OCI-M2 (cell line): ENCODE measurements at regions not wholly inside any gene's neighbourhood (a gene's known extent, or its start where the extent isn't known, plus 50 kb on each side); places are given as distances from the start of the nearest gene placed in this dataset.
"Not testable (repeated sequence)": the region's sequence is repeated elsewhere in the genome, so short reads cannot be mapped to it uniquely, and the experiment has no call there.

ENCODE experiments used
- DNase-seq: peaks from one replicate; lab custom pipeline; 2025; ENCODE audit not compliant: unreplicated experiment; lab: John Stamatoyannopoulos, UW

DNA sequence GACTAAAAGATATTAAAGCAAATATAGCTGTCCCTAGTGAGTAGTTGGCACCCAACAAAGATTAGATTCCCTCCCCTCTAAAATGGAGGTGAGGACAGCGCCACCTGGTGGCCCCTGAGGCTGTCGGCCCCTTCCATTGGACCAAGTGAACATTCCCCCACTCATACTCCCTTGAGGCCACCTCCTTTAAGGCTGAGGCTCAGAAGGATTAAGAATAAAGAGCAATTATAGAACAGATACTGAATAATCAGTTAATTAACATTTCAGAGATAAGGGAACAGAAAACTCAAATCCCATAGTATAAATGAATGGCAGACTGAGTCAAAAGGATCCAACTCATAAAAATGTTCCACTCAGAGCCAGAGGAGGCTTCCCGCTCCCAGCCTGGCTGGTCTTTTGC lies 130.4 kb upstream of the GHITM start:
- DNase-seq: no peak

DNA sequence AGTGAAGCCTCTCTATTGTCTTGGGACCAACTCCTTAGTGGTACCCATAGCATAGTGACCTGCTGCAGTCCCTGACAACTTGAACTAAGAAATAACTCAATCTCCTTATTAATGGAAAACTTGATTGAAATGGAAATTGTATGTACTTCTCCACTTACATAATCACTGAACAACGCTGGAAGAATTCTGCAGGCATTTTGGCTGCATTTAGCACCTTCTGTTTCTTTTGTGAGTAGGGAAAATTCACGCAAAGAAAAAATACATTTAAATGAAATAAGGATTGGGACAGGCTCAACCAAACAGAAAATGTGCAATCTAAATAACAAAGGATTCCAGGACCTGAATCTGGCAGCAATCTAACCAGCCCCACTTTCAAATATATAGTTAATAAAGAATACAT lies 126.9 kb upstream of the GHITM start:
- DNase-seq: no peak

DNA sequence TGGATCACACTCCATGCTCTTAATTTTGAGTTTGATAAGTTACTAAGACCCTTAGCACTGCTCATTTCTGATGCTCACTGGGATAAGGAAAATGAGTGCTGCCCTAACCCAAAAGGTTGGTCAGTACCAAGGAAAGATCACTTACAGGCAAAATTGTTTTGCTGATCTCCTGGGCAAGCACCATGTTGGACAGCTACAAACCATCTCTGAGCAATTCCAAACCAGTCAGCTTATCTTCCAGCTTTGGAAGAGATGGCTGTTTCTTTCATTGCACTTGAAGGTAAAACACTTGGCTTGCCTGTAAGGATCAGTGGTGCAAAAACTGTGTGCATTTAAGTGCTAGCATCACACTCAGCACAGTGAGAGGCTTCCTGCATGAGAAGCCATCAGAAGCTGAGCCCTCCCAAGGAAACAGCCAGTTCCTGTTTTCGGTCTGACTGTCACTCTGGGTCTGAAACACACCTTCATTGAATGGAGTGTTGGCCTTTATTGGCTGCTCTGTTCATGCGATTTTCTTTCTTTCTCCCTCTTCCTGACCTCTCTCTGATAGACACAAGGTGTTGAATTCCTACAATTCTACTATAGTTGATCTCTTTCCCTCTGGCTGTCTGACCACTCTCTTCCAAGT lies 126.4 kb upstream of the GHITM start:
- no peak for DNase-seq

DNA sequence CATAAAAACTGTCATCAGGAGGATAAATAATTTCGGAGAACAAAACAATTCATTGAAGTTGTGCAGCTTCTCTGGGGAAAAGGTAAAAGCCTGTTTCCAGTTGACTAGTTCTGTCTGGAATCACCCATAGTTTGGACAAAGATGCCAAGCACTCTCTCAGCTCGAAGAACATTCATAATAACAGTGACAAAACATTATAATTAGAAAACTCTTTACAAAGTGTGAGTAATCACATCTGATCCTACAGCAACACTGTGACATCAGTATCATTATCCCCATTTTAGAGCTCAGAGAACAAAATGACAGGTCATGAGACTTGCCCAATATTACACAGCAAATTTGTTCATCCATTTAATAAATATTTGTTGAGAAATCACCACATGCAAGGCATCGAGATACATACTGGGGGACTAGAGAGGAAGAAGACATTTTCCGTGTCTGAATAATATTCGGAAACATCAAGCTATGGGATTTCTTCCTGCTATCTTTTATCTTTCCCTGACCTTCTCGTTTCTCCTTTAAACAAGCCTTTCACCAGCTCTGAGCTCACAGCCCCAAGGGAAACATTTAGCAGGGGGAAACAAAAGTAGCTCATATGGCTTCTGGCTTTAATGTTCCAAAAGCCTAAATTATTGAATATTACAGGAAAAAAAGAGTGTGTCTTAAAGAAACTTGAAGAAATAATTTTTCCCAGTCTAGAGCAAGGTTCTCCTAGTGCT lies 123.3 kb upstream of the GHITM start:
- DNase-seq: no peak

DNA sequence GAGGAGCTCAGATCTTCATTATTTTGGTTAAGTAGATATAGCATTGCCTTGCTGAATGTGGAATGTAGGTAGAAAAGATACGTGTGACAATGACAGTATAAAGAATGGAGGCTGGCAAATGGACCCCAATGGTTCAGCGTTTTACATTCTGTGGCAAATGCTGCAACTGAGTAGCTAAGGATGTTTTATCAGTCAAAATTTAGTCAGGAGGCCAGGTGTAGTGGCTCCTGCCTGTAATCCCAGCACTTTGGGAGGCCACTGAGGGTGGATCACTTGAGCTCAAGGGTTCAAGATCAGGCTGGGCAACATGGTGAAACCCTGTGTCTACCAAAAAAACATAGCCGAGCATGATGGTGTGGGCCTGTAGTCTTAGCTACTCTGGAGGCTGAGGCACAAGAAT lies 120.5 kb upstream of the GHITM start:
- no peak for DNase-seq

DNA sequence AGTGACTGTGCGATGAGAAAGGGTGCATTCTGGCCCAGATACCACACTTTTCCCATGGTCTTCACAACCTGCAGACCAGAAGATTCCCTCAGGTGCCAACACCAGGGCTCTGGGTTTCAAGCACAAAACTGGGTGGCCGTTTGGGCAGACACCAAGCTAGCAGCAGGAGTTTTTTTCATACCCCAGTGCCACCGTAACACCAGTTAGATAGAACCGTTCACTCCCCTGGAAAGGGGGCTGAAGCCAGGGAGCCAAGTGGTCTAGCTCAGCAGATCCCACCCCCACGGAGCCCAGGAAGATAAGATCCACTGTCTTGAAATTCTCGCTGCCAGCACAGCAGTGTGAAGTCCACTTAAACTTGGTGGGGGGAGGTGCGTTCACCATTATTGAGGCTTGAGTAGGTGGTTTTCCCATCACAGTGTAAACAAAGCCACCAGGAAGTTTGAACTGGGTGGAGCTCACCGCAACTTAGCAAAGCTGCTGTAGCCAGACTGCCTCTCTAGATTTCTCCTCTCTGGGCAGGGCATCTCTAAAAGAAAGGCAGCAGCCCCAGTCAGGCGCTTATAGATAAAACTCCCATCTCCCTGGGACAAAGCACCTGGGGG lies 119.4 kb upstream of the GHITM start:
- DNase-seq: not testable (repeated sequence)

DNA sequence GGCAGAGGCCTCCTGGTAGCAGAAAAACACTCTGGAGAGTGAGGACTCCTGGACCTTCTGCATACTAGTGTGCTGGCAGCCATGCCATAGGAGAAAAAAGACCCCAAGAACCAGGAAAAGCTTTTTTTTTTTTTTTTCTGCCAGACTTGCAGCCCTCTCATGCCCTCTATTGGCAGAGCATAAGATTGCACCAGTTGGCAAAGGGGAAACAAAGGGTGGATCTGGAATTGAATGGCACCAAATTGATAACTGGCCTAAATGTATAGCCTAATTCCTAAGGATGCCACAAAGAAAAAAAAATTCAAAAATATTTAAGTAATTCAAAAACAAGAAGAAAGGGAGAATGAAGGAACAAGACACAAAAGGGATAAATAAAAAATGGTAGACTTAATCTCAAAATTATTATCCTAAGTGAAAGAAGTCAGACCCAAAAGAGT lies 112.5 kb upstream of the GHITM start:
- DNase-seq: no peak

DNA sequence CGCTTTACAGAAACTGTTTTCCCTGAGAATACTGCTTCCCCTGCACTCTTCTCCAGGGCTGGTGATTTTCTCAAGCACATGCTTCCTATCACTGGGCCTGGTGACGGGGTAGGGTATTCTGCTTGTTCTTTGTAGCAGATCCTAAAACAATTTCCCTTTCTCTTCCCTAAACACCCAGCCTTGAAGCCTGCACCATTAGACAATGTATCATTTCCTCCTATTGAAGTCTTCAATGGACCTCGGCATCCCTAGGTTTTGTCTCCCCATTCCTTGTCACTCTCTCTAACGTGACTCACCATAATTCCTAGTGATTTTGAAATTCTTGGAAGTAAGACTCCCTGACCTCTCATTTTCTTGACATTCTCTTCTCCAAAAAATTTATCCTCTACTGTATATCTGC lies 109.5 kb upstream of the GHITM start:
- no peak for DNase-seq

DNA sequence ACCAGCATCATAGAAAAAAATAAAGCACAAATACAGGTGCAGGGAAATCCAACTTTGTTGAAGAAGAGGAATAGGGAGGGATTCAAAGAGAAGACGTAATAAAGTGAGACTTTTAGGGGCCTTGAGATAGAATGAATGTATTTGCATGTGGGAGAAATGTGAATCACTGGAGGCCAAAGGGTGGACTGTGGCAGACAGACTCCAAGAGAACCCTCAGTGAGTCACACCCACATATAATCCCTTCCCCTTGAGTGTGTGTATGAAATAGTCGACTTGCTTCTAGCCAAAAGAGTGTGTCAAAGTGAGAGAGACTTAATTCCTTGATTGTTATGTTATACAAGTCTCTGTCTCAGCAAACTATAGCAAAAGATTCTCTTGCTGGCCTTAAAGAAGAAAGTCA lies 101.3 kb upstream of the GHITM start:
- no peak for DNase-seq

DNA sequence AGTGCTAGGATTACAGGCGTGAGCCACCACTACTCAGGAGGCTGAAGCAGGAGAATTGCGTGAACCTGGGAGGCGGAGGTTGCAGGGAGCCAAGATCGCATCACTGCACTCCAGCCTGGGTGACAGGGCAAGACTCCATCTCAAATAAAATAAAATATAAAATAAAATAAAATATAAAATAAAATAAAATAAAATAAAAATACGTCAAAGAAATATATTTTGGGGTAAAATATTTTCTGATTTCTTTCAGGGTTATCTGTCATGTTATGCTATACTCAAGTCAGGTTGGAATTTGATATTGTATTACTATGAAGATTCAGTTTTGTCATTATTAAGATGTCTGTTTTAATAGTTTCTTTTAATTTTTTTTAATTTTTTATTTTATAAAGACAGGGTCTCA lies 99.4 kb upstream of the GHITM start:
- no peak for DNase-seq

DNA sequence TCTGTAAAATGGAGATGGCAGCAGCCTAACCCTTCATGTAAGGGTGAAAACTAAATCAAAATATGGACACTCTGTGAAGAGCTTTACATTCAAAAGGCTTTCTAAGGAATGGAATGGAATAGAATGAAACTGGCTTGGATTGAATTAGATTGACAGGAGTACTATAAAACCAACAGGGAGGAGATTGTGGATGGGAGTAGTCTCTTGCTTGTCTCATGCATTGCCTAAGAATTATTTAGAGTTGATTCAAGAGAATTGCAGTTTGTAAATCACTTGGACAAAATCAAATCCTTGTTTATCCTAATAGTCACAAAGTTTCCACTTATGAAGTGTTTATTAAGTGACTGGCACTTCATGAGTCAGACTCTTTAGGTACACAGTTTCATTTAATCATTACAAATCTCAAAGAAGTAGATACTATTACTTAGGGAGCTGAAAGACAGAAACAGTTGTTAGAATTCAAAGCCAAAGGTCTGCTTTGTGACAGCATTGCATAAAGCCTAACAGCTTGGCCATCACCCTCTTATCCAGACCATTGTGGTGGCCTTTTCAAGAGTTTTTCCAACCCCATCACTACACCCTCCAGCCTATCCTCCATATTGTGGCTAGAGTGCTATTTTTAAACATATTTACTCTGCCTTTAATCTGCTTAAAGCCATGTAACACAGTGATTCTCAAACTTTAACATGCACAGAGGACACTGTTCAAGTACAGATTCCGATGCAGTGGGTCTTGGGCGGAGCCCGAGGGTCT lies 91.9 kb upstream of the GHITM start:
- DNase-seq: no peak

DNA sequence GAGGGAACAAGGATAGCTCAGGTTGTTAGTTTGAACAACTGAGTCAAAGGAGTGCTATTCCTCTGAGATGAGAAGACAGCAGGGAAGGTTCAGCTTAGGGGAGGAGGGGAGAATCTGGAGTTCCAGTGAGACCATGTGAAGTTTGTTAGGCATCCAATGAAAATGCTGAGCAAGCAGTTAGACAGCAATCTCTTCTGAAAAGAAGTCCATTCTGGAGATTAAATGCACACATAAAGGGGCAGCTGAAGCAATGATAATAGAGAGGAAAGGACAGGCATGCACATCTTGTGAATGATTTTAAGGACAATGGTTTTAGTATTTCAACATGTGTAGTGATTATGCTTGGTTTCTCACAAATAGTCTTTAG lies 89.7 kb upstream of the GHITM start:
- no peak for DNase-seq

DNA sequence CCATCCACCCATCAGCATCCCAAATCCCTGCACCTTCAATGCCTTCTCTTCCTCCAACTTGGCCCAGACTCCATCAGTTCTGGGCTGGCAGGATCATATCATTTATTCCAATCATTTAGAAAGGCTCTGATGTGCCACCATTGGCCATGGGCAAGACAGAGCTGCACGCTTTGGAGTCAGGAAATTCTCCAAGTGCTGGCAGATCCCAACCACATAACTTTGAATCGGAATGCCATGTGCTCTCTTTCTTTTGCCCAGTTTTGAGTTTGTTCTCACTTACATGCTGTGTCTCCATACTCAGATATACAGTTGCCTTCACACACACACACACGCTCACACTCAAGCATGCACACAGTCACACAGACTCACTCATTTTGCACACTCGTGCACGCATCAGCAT lies 85.7 kb upstream of the GHITM start:
- DNase-seq: no peak

DNA sequence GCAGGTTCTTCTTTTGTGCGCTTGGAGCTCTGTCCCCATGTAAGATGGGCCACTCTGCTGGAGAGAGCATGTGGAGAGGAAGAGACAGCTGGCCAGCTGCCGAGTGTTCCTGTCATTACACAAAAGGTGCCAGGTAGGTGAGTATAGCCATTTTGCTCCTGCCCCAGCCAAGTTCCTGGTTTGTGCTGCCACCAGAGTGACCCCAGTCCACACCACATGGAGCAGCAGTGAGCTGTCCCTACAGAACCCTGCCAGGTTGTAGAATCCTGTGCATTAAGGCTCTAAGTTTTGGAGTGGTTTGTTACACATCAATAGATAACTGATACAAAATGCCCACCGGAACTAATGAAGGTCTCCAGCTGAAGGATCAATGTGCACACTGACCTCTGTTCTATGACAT lies 84.6 kb upstream of the GHITM start:
- DNase-seq: no peak

DNA sequence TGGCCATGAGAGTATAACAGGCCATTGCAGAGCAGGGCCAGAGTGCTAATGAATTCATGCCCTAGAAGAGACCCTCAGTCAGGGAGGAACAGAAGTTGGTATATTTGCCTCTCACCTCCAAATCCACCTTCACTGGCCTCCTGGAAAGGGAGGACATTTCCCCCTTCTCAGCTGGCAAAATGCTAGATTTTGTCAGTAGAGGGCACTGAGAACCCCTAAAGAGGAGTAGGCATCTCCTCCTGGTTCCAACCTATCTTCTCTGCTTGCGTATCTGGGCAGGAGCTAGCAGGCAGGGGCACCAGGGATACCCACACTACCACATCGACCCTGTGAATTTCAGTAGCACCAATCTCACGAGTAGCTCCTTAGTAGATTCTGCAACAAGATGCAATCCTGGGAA lies 79.8 kb upstream of the GHITM start:
- DNase-seq: no peak

DNA sequence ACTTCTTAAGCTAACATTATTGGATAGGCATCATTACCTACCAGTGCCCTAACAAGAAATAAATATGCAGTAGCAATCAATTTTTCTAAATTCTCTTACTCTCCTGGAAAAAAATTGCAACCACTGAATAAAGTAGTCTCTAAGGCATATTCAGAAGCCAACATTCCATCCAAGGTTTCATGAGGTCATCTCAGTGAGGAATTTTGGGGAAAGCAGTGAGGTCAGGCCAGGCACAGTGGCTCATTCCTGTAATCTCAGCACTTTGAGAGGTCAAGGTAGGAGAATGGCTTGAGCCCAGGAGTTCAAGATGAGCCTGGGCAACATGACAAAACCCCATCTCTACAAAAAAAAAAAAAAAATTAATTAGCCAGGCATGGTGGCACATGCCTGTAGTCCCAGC lies 75.9 kb upstream of the GHITM start:
- DNase-seq: no peak

DNA sequence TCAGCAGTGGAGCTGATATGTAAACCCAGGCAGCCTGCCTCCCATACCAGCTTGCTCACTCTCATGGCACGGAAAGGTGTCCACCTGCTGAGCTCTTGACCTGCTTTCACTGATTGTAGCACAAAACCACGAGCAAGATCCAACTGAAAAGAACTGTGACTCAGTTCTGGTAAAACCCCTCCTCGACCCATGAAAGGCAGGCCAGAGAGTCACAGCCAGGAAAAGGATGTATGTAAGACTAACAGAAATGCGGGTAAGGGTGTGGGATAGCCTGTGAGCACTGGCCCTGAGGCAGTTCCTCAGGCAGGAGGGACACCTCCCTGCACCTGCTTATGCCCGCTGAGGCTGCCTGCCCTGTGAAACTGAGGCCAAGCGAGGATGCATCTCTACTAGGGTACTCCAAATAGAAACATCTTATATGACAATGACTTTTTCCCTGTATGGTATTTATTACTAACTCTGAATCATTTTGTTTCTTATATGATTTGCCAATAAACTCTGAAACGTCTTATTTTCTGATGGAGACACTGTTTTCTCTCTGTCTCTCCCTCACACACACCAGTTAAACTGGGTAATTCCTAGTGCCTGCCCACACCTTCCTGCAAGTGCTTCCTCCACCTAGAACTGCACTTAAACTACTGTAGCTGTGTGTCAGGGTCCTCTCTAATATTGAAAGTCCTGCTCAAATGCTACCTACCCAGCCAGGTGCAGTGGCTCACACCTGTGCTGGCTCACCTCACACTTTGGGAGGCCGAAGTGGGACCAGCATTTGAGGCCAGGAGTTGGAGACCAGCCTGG lies 73.3 kb upstream of the GHITM start:
- no peak for DNase-seq

DNA sequence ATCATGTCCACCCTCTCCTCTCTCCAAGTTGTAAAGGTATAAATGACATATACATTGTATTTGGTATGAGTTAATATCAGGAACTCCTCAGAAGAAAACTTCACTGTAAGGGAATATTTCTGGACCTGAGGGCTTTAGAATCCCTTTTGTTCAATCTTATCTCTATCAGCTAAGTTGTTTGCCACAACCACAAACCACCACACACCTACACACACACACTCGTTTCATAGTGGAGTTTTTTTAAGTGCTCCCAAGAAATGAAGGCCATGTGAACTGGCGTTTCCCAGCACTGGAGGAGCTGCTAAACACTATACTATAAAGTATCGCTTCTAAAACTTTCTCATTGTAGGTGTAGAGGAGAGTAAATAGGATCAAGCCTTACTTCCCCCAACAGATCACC lies 64.8 kb upstream of the GHITM start:
- no peak for DNase-seq

DNA sequence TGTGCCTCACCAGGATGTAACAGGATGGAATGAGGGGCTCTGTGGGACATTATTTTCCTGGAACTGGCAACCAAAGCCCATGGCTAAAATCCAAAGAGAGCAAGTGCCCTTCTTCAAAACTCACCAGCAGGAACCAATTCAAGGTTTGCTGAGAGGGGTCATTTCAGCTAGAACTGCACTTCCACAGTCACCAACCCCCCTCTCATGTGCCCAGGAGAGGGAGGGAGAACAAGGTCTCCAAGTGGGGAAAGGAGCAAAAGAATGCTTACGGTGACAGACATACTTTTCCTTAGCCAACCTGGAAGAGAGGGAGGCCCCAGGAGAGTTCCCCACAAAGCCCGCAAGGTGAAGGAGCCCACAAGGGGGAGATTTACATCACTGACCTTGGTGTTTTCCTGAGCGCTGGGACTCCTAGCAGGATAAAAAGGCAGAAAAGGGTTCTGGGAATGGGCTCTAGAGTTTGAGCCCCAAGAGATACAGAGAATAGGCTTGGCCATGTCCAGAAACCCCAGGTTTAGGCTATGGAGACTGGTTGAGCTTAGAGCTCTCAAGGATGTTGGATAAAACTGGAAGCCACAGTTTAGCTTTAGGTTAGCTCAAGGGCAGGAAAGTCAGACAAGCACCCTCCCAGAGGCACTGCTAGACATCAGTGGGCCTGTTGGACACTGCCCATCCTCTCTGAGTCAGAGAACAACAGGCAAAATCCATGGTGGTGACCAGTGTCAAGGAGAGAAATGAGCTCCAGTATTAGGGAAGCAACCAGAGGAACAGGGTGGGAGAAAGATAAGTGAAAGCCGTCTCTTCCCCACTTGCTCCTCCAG lies 63.9 kb upstream of the GHITM start:
- no peak for DNase-seq

DNA sequence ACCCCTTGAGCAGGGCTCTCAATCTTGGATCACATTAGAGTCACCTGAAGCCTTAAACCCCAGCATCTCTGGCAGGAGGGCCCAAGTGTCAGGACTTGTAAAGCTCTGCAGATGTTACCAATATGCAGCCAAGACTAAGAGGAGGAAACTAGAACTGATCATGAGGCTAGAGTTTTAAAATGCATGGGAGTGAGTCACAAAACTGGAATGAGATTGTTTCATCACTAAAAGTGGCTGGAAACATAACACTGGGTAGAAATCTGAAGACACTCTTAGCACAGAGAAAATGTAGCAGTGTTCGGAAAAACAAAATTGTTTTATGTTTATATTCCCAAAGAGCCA lies 63.3 kb upstream of the GHITM start:
- DNase-seq: no peak
